GM04504 (cell line): ENCODE measurements at regions not wholly inside any gene's neighbourhood (a gene's known extent, or its start where the extent isn't known, plus 50 kb on each side); places are given as distances from the start of the nearest gene placed in this dataset.
"Not testable (repeated sequence)": the region's sequence is repeated elsewhere in the genome, so short reads cannot be mapped to it uniquely, and the experiment has no call there.

Experiments
- DNase-seq: peaks from one replicate; pipeline ENCODE4 v3.0.0-alpha.2; 2012; ENCODE audit warnings: low read depth

- no peak for DNase-seq
Measured at GRCh38 chr7:9071160-9071762, 637.9 kb downstream of the NXPH1 start.

- not testable (repeated sequence) for DNase-seq
Measured at GRCh38 chr7:9075774-9076173, 642.4 kb downstream of the NXPH1 start.

GRCh38 chr7:9082203-9082602, 648.8 kb downstream of the NXPH1 start:
- DNase-seq: no peak

DNA sequence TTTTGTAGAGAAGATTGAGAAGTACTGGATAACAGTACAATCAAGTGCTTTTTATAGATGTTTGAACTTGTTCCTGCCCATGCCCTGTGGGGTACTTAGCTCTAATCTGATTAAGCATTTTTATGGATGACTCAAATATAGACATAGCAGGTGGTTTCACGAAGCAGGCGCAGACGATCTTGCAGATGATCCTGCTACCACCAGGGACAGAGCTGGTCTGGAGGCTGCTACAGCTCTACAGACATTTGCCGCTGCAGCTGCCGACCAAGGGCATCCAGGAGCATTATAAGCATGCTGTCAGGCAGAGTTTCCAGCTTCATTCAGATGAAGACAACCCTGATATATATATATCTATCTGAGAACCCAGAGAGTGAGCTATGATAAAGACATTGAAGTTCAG, 650.4 kb downstream of the NXPH1 start:
- no peak for DNase-seq

DNA sequence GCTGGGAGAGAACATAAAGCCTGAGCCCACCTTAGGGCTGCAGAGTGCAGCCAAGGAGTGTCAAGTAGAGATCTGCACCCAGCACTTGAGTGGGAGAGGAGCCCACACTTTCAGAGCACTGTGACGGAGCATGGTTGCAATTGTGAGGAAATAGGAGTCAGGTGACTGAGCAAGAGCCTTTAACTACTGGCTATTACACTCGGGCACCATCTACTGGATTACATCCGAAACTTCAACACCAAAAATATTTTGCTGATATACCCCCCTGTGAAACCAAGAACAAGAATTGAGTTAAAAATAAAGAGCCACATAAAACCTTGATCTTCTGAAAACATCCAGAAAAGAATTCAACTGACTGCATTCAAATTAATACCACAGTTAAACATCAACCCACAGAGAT, 657.9 kb downstream of the NXPH1 start:
- DNase-seq: no peak

- DNase-seq: no peak
Measured at GRCh38 chr7:9097565-9098060, 664.2 kb downstream of the NXPH1 start.

DNA sequence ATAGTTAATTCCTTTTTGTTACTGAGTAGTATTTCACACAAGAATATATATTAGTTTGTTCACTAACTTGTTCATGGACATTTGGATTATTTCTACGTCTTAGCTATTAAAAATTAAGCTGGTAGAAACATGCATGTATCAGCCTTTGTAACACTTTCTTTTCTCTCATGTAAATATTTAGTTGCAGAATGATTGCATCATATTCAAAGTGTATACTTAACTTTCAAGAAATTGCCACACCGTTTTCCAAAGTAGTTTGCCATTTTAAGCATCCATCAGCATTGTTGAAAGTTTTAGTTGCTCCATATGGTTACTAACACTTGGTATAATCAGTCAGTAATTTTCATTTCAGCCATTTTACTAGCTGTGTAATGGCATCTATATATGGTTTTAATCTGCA, 666.9 kb downstream of the NXPH1 start:
- DNase-seq: no peak

- no peak for DNase-seq
Measured at GRCh38 chr7:9102846-9103245, 669.4 kb downstream of the NXPH1 start.

DNA sequence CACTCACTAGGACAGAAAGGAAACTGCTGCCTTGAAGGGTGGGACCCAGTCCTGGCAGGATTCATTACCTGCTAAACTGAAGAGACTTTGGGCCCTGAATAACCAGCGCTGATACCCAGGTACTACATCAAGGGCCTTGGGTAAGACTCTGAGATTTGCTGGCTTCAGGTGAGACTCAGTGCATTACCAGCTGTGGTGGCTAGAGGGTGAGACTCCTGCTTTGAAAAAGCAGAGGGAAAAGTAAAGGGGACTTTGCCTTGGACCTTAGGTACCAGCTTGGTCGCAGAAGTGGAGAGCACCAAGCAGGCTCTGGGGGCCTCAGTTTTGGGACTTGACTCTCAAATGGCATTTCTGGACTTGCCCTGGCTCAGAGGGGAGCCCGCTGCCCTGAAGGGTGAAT, 673.3 kb downstream of the NXPH1 start:
- no peak for DNase-seq

DNA sequence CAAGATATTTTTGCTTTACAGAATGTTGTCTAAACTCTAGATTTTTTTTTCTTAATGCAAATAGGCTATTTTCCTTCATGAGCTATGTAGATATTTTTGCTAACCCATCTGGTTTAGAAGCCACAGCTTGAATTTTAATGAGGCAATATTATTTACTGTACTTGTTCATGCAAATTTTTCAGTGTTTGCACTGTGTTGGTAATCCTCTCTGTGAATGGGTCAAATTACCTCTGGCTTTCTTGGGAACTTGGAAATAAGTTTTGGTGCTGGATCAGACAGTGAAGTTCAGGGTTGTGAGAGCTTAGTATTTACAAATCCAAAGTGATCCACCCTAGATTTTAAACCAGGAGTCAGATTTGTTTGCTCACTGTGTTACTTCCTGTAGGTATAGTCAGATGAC, 686.9 kb downstream of the NXPH1 start:
- no peak for DNase-seq

- DNase-seq: no peak
Measured at GRCh38 chr7:9124320-9124719, 690.9 kb downstream of the NXPH1 start.

DNA sequence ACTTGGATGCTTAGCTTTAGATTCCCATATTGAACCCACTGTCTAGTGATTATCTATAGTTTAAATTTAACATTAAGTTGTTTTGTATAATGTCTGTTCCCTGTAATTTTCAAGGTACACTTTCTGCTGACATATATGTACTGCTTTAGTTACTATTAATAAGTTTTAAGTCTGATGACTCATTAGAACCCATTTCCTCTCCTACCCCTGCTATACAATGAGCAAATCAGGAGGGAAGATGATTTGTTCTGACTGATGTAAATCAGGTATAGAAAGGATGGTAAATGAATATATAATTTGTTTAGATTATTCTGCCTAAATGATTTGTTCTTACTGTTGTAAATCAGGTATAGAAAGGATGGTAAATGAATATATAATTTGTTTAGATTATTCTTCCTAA, 691.8 kb downstream of the NXPH1 start:
- DNase-seq: no peak

DNA sequence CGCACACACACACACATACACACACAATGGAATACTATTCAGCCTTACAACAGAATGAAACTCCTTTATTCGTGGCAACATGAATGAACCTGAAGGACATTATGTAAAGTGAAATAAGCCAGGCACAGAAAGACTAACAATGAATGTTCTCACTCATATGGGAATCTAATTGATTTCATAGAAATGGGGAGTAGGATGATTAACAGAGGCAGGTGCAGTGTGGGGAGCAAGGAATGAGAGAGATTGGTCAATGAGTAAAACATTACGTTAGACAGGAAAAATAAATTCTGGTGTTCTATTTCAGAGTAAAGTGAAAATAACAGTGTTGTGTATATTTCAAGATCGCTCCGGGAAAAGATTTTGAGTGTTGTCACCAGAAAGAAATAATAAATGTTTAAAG, 694.5 kb downstream of the NXPH1 start:
- no peak for DNase-seq

DNA sequence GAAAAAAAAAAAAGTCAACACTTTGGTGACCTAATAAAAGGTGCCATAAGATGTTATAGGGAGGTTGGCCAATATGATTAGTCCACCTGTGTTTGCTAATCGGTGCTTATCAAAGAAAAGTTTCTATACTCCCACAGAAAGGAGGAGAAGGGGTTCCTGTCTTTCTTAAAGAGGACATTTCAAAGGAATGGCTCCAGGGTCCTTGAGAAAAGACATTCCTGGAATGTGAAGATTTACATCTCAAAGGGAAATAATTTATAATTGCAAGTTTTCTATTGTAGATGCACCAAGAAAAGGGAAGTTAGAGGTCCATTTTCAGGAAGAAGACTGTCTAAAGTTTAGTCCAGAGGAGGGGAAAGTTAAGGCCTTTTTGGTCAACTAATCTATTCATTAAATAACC, 715.3 kb downstream of the NXPH1 start:
- DNase-seq: no peak

DNA sequence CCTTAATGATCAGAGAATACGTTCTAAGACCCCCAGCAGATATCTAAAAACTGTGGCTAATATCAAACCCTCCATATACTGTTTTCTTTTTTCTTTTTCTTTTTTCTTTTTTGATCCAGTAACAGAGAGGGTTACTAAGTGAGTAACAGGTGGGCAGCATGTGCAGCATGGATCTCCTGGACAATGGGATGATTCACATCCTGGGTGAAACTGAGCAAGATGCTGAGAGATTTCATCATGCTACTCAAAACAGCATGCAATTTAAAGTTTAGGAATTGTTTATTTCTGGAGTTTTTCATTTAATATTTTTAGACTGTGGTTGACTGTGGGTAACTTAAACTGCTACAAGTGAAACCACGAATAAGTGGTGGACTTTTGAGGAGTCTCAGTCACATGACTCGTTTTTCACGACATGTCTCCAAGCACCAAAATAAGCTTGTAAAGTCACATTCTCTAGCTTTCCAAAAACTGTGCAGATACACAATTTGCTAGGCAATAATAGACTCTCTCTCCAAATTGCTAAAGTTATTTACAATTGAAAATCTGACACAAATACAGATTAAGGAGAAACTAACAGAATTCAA, 716.2 kb downstream of the NXPH1 start:
- DNase-seq: no peak

DNA sequence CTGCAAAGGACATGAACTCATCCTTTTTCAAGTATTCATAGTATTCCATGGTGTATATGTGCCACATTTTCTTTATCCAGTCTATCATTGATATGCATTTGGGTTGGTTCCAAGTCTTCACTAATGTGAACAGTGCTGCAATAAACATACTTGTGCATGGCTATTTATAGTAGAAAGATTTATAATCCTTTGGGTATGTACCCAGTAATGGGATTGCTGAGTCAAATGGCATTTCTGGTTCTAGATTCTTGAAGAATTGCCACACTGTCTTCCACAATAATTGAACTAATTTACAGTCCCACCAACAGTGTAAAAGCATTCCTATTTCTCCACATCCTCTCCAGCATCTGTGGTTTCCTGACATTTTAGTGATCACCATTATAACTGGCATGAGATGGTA, 730.3 kb downstream of the NXPH1 start:
- not testable (repeated sequence) for DNase-seq

- DNase-seq: no peak
Measured at GRCh38 chr7:9175871-9176270, 742.5 kb downstream of the NXPH1 start.

GRCh38 chr7:9181356-9181755, 747.9 kb downstream of the NXPH1 start:
- no peak for DNase-seq

DNA sequence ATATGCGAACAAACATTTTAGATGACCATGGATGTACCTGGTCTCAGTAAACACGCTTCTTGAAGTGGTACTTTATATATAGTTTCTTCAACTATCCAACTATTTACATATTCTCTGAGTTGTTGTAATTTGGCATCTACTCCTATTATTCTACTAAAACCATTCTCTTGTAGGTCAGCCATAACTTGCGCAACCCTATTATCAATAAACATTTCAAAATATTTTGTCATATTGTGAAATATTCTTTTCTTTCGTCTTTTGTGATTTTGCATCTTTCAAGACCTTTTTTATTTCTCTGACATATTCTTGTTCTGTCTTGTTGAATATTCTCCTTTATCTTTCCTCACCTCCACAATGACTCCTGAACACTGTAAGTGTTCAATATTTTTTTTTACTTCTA, 753.3 kb downstream of the NXPH1 start:
- DNase-seq: no peak

DNA sequence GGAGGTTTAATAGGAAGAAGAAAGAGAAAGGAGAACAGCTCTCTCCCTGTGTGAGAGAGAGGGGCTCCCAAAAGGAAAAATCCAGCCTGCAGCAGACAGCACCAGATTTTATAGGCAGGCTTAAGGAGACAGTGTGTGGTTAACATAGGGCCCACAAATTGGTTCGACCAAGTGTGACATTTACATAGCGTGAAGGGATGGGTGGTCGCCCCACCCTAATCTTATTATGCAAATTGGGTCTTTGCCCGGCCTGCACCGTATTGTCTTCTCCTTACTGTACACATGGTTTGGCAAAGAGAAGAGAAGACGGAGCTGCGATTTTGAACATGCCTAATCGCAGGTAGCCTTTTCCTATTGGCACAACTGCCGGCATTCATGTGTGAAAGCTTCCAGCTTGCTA, 756.3 kb downstream of the NXPH1 start:
- DNase-seq: no peak

DNA sequence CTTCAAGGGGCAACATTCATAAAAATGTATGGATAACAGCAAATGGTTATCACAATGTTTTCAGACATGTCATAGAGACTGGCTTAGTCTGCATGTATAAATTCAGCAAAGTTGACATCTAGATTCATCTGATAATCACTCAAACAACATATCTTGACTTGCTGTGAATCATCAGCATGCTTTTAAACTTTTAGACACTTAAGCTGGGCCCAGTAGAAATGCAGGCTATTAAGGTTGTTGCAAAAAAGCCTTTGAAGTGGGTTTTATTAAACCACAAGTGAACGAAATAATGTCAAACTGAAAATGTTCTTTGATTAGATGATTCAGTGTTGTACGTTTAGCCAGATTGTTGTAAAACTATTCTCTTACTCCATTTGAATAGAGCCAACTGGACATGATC, 759.6 kb downstream of the NXPH1 start:
- DNase-seq: no peak

GRCh38 chr7:9200626-9201025, 767.2 kb downstream of the NXPH1 start:
- DNase-seq: no peak

GRCh38 chr7:9201928-9202327, 768.5 kb downstream of the NXPH1 start:
- DNase-seq: no peak

DNA sequence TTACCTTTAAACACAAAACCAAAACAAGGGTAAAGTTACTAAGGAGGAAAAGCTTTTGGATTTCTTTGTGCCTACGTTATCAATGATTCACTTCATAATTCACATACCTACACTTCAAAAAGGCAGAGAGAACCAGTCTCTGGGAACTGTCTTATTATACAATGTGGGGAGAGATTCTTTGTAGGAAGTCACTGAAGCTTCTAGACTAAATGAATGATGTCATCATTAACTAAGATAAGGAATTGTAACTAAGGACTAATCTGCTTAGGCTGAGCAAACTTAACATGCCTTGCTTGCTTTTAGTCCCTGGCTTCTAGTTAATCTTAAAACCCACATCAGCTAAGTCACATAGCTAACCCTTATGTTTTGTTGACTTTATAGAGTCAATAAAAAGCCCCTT, 771.2 kb downstream of the NXPH1 start:
- no peak for DNase-seq
